ENCODE measurements at regions not wholly inside any gene's neighbourhood (a gene's known extent, or its start where the extent isn't known, plus 50 kb on each side); places are given as distances from the start of the nearest gene placed in this dataset.

DNA sequence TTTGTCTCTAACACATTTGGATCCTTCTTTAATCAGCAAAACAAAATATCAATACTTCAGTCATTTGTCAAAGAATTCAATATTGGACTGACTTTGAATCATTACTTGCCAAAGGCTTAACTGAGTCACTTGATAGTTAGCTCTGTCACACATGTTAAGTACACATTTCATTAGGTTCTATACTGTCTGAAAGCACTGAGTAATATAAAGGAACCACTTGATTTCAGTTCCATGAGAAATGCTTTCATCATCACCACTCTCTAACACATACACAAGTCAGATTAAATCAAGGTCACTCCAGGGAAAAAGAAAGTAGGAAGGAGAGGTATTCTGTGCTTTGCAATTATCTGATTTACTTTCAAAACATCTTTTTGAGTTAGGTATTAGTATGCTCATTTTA is 1233.1 kb downstream of the C4orf33 start:
- no peak for TF ChIP-seq CTCF (IDR thresholded peaks at IDR 0.05)
- TF ChIP-seq POLR2A (IDR thresholded peaks at IDR 0.05), result no peak
